ENCODE measurements at regions not wholly inside any gene's neighbourhood (a gene's known extent, or its start where the extent isn't known, plus 50 kb on each side); places are given as distances from the start of the nearest gene placed in this dataset.

DNA sequence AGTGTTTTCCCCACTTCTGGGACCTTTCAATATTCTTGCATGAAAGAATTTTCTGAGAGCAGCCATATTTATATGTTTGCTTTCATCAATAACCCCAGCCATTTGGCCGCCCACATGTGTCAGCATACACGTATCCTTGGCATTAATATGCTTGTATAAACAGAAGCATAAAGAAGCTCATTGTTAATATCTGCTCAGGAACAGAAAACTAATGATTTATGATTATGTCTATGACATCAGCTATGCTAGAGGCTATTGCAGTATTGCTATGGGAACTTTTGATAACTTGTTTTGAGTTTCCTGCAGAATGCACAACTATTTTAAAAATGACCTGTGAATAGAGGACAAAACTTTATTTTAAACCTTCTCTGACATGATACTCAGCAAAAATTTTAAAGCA, 300.9 kb upstream of the MTPN start:
- H3K27ac ChIP-seq, result no peak overlapping the region
- no peaks in the 10 kb centered on the region for H3K9me3 ChIP-seq
- TF ChIP-seq, protein P1, sequence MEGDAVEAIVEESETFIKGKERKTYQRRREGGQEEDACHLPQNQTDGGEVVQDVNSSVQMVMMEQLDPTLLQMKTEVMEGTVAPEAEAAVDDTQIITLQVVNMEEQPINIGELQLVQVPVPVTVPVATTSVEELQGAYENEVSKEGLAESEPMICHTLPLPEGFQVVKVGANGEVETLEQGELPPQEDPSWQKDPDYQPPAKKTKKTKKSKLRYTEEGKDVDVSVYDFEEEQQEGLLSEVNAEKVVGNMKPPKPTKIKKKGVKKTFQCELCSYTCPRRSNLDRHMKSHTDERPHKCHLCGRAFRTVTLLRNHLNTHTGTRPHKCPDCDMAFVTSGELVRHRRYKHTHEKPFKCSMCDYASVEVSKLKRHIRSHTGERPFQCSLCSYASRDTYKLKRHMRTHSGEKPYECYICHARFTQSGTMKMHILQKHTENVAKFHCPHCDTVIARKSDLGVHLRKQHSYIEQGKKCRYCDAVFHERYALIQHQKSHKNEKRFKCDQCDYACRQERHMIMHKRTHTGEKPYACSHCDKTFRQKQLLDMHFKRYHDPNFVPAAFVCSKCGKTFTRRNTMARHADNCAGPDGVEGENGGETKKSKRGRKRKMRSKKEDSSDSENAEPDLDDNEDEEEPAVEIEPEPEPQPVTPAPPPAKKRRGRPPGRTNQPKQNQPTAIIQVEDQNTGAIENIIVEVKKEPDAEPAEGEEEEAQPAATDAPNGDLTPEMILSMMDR (IDR thresholded peaks at IDR 0.05), result no peak
- no peak overlapping the region for H3K4me3 ChIP-seq (ENCODE audit: low read depth in 1 of 2, low read length in 1 of 2)
- H3K27me3 ChIP-seq, result no peaks in the 10 kb centered on the region
- no peaks in the 10 kb centered on the region for H3K36me3 ChIP-seq
- no peaks in the 10 kb centered on the region for H3K4me1 ChIP-seq (ENCODE audit: control insufficient read depth in 1 of 2, insufficient read depth in 1 of 2, low read depth in 1 of 2, low read length in 1 of 2)

DNA sequence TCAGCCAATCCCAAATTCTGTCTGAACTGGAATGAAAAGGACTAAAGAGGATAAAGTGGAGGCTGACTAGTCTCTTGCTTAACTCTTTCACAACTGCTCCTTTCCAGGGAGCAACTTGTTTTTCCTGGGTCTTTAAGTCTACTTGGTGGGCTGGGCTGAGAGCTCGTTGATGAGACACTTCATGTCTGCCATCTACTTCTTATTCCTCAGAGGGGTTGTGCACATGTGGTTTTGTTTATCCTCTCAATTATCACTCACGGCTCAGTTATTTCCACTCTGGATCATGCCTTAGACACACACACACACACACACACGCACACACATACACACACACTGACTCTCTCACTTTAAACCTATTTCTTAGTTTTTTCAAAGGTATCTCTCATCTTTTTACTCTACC, 298.6 kb upstream of the MTPN start:
- H3K4me3 ChIP-seq (ENCODE audit: low read depth in 1 of 2, low read length in 1 of 2), result no peak overlapping the region
- no peaks in the 10 kb centered on the region for H3K27me3 ChIP-seq
- TF ChIP-seq, protein P1 (IDR thresholded peaks at IDR 0.05), result no peak
- no peaks in the 10 kb centered on the region for H3K36me3 ChIP-seq
- no peak overlapping the region for H3K27ac ChIP-seq
- H3K9me3 ChIP-seq, result no peaks in the 10 kb centered on the region
- H3K4me1 ChIP-seq (ENCODE audit: control insufficient read depth in 1 of 2, insufficient read depth in 1 of 2, low read depth in 1 of 2, low read length in 1 of 2), result no peaks in the 10 kb centered on the region

DNA sequence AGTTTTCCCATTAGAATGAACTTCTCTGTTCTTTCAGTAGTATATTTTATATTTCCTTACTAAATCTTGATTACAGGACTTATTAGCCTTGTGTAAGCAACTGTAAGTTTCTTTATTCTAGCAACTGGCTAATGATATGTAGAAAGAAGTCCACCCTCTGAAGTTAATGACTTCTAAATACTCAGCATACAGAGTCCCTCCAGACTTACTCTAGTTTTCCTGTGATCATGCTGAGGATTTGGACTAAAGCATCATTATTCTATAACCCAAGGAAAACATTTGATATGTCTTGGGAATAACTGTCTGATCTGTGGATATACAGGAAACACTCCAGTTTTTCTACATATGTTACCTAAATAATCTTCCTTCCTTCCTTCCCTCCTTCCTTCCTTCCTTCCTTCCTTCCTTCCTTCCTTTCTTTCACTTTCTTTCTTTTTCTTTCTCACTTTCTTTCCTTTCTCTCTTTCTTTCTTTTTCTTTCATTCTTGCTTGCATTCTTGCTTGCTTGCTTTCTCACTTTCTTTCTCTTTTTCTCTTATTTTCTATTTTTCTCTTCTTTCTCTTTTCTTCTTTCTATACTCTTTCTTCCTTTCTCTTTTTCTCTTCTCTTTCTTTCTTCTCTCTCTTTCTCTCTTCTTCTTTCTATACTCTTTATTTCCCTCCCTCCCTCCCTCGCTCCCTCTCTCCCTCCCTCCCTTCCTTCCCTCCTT, 297.6 kb upstream of the MTPN start:
- TF ChIP-seq, protein P1 (IDR thresholded peaks at IDR 0.05), result no peak
- H3K9me3 ChIP-seq, result no peaks in the 10 kb centered on the region
- no peak overlapping the region for H3K27ac ChIP-seq
- H3K4me1 ChIP-seq (ENCODE audit: control insufficient read depth in 1 of 2, insufficient read depth in 1 of 2, low read depth in 1 of 2, low read length in 1 of 2), result no peaks in the 10 kb centered on the region
- no peaks in the 10 kb centered on the region for H3K36me3 ChIP-seq
- H3K4me3 ChIP-seq (ENCODE audit: low read depth in 1 of 2, low read length in 1 of 2), result no peak overlapping the region
- no peaks in the 10 kb centered on the region for H3K27me3 ChIP-seq

DNA sequence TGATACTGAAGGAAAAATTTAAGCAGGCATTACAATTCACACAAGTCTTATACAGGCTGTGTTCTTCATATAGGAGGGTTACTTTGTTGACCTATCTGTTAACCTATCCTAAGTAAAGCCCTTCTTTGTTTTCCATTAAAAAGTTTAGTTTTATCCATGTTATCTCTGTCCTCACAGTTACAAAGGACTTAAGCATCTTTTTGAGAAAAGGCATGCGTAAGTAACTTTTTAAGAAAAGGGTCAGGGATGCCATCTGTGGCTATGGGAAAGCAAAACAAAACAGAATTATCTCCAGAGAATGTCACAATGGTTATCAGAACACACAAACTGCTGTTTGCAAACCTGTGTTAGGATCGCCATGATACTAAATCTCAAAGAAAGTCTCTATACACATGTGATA, 295.8 kb upstream of the MTPN start:
- H3K27ac ChIP-seq, result no peak overlapping the region
- no peaks in the 10 kb centered on the region for H3K4me1 ChIP-seq (ENCODE audit: control insufficient read depth in 1 of 2, insufficient read depth in 1 of 2, low read depth in 1 of 2, low read length in 1 of 2)
- TF ChIP-seq, protein P1 (IDR thresholded peaks at IDR 0.05), result no peak
- H3K36me3 ChIP-seq, result no peaks in the 10 kb centered on the region
- no peaks in the 10 kb centered on the region for H3K9me3 ChIP-seq
- no peak overlapping the region for H3K4me3 ChIP-seq (ENCODE audit: low read depth in 1 of 2, low read length in 1 of 2)
- no peaks in the 10 kb centered on the region for H3K27me3 ChIP-seq

DNA sequence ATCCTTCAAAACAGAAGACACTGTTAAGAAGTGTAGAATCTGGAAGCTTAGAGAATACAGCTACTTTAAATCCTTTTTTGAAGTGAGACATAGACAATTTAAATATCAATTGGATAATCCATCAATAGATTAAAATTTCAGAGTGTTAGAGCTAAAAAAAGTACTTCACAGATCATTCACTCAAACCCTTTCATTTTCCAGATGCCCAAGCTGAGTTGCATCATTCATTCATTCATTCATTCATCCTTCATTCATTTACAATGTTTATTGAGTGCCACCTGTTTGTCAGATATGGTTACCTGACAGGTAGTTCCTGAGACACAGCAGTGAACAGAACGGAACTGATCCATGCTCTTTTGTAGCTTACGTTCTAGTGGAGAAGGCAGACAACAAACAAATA, 290.7 kb upstream of the MTPN start:
- TF ChIP-seq, protein P1 (IDR thresholded peaks at IDR 0.05), result no peak
- Histone ChIP-seq H3K27ac (no peak overlapping the region), H3K27me3 (no peaks in the 10 kb centered on the region), H3K4me3 (ENCODE audit: low read depth in 1 of 2, low read length in 1 of 2) (no peak overlapping the region), H3K36me3 (no peaks in the 10 kb centered on the region), H3K9me3 (no peaks in the 10 kb centered on the region), H3K4me1 (ENCODE audit: control insufficient read depth in 1 of 2, insufficient read depth in 1 of 2, low read depth in 1 of 2, low read length in 1 of 2) (no peaks in the 10 kb centered on the region)
